Urinary bladder (tissue), 3 donors: ENCODE measurements at regions not wholly inside any gene's neighbourhood (a gene's known extent, or its start where the extent isn't known, plus 50 kb on each side); places are given as distances from the start of the nearest gene placed in this dataset.

Experiments used
- DNase-seq: peaks from one replicate; pipeline ENCODE4 v3.0.0-alpha.2; 2015; ENCODE audit errors: extremely low spot score
- H3K27ac ChIP-seq: one replicate; pipeline ENCODE4 v1.5.1; 2013; ENCODE audit warnings: low read depth, mild to moderate bottlenecking, moderate library complexity
- H3K36me3 ChIP-seq: one replicate; pipeline ENCODE4 v1.6.1; 2013; ENCODE audit warnings: mild to moderate bottlenecking, moderate library complexity; ENCODE audit not compliant: insufficient read depth
- H3K4me1 ChIP-seq: one replicate; pipeline ENCODE4 v1.6.1; 2013; ENCODE audit warnings: mild to moderate bottlenecking, moderate library complexity; ENCODE audit not compliant: insufficient read depth
- H3K4me3 ChIP-seq: one replicate; pipeline ENCODE4 v1.5.1; 2013; ENCODE audit warnings: low read depth, low read length
- WGBS: extraction: QIAGEN DNeasy Blood & Tissue Kit; methylation state at CpG from one replicate; pipeline ENCODE4 v1.1.7; 2013; 5-methylcytosine and 5-hydroxymethylcytosine counted together
- donor health status: healthy with polysubstance abuse.
- donor health status: healthy.

GRCh38 chr6:4611429-4612129 is 164.6 kb upstream of the CDYL start:
- H3K4me3 ChIP-seq = no peak overlapping the region
- DNase-seq = no peak
- no peaks in the 10 kb centered on the region for H3K4me1 ChIP-seq
- H3K36me3 ChIP-seq = no peaks in the 10 kb centered on the region
- WGBS = 37% methylated on average over 9 of the region's 9 CpGs
- no peak overlapping the region for H3K27ac ChIP-seq

- H3K4me3 ChIP-seq = no peak overlapping the region
- H3K36me3 ChIP-seq = no peaks in the 10 kb centered on the region
- H3K4me1 ChIP-seq = no peaks in the 10 kb centered on the region
- no peak overlapping the region for H3K27ac ChIP-seq
- no peak for DNase-seq
- 14% methylated on average over 7 of the region's 7 CpGs for WGBS
Observed at GRCh38 chr6:4610256-4610655, 165.9 kb upstream of the CDYL start.

GRCh38 chr6:4608361-4609115 is 167.7 kb upstream of the CDYL start:
- Histone ChIP-seq H3K4me3 (no peak overlapping the region), H3K27ac (no peak overlapping the region), H3K36me3 (no peaks in the 10 kb centered on the region), H3K4me1 (no peaks in the 10 kb centered on the region)
- WGBS = 93% methylated on average over 23 of the region's 23 CpGs
- DNase-seq = no peak

GRCh38 chr6:4607793-4608192 is 168.4 kb upstream of the CDYL start:
- Histone ChIP-seq H3K36me3 (no peaks in the 10 kb centered on the region), H3K4me3 (no peak overlapping the region), H3K4me1 (peaks cover 3% of the 10 kb centered on the region), H3K27ac (no peak overlapping the region)
- DNase-seq = no peak
- 77% methylated on average over 6 of the region's 6 CpGs for WGBS

- WGBS = 56% methylated on average over 17 of the region's 17 CpGs
- DNase-seq = peak; percentile 5
- peaks cover 3% of the 10 kb centered on the region for H3K4me1 ChIP-seq
- H3K36me3 ChIP-seq = no peaks in the 10 kb centered on the region
- no peak overlapping the region for H3K27ac ChIP-seq
- H3K4me3 ChIP-seq = no peak overlapping the region
Observed at GRCh38 chr6:4606821-4607704, 169.1 kb upstream of the CDYL start.

- H3K4me3 ChIP-seq = no peak overlapping the region
- H3K27ac ChIP-seq = no peak overlapping the region
- no peaks in the 10 kb centered on the region for H3K36me3 ChIP-seq
- H3K4me1 ChIP-seq = peaks cover 3% of the 10 kb centered on the region
- no peak for DNase-seq
- WGBS = 87% methylated on average over 7 of the region's 7 CpGs
Observed at GRCh38 chr6:4606016-4606415, 170.2 kb upstream of the CDYL start.

GRCh38 chr6:4603856-4604369 is 172.3 kb upstream of the CDYL start:
- Histone ChIP-seq H3K36me3 (no peaks in the 10 kb centered on the region), H3K27ac (no peak overlapping the region), H3K4me3 (no peak overlapping the region), H3K4me1 (peaks cover 3% of the 10 kb centered on the region)
- WGBS = 4% methylated on average over 1 of the region's 1 CpG
- no peak for DNase-seq

GRCh38 chr6:4603291-4603690 is 172.9 kb upstream of the CDYL start:
- Histone ChIP-seq H3K36me3 (no peaks in the 10 kb centered on the region), H3K4me1 (peaks cover 3% of the 10 kb centered on the region), H3K27ac (no peak overlapping the region), H3K4me3 (no peak overlapping the region)
- 87% methylated on average over 7 of the region's 7 CpGs for WGBS
- DNase-seq = no peak

- H3K4me1 ChIP-seq = peaks cover 3% of the 10 kb centered on the region
- H3K36me3 ChIP-seq = no peaks in the 10 kb centered on the region
- H3K4me3 ChIP-seq = no peak overlapping the region
- H3K27ac ChIP-seq = no peak overlapping the region
- no peak for DNase-seq
- WGBS = 89% methylated on average over 2 of the region's 2 CpGs
Observed at GRCh38 chr6:4599924-4600323, 176.3 kb upstream of the CDYL start.

- WGBS = 90% methylated on average over 4 of the region's 4 CpGs
- no peak for DNase-seq
Observed at GRCh38 chr6:4598384-4598995, 177.7 kb upstream of the CDYL start.

GRCh38 chr6:4593951-4594350 is 182.3 kb upstream of the CDYL start:
- Histone ChIP-seq H3K27ac (no peak overlapping the region), H3K4me3 (no peak overlapping the region), H3K36me3 (no peaks in the 10 kb centered on the region), H3K4me1 (no peaks in the 10 kb centered on the region)
- WGBS = 93% methylated on average over 1 of the region's 1 CpG
- no peak for DNase-seq

More at GRCh38 chr6:4598384-4598995, 177.7 kb upstream of the CDYL start:
- no peak overlapping the region for H3K27ac ChIP-seq
- no peaks in the 10 kb centered on the region for H3K36me3 ChIP-seq
- no peak overlapping the region for H3K4me3 ChIP-seq
- peaks cover 3% of the 10 kb centered on the region for H3K4me1 ChIP-seq

- Histone ChIP-seq H3K4me3 (no peak overlapping the region), H3K27ac (no peak overlapping the region), H3K36me3 (no peaks in the 10 kb centered on the region), H3K4me1 (no peaks in the 10 kb centered on the region)
- DNase-seq = no peak
- 95% methylated on average over 2 of the region's 2 CpGs for WGBS
Observed at GRCh38 chr6:4592026-4592425, 184.2 kb upstream of the CDYL start.

GRCh38 chr6:4591218-4591617 is 185.0 kb upstream of the CDYL start:
- no peaks in the 10 kb centered on the region for H3K36me3 ChIP-seq
- no peaks in the 10 kb centered on the region for H3K4me1 ChIP-seq
- H3K4me3 ChIP-seq = no peak overlapping the region
- WGBS = 90% methylated on average over 6 of the region's 6 CpGs
- DNase-seq = no peak
- no peak overlapping the region for H3K27ac ChIP-seq
